ENCODE measurements at regions not wholly inside any gene's neighbourhood (a gene's known extent, or its start where the extent isn't known, plus 50 kb on each side); places are given as distances from the start of the nearest gene placed in this dataset.

- TF ChIP-seq CTCF (IDR thresholded peaks at IDR 0.05) (no peak), POLR2A (IDR thresholded peaks at IDR 0.05) (no peak)
Measured at GRCh38 chr2:16315908-16316307, 349.7 kb downstream of the CYRIA start.
